ENCODE measurements at regions not wholly inside any gene's neighbourhood (a gene's known extent, or its start where the extent isn't known, plus 50 kb on each side); places are given as distances from the start of the nearest gene placed in this dataset.

DNA sequence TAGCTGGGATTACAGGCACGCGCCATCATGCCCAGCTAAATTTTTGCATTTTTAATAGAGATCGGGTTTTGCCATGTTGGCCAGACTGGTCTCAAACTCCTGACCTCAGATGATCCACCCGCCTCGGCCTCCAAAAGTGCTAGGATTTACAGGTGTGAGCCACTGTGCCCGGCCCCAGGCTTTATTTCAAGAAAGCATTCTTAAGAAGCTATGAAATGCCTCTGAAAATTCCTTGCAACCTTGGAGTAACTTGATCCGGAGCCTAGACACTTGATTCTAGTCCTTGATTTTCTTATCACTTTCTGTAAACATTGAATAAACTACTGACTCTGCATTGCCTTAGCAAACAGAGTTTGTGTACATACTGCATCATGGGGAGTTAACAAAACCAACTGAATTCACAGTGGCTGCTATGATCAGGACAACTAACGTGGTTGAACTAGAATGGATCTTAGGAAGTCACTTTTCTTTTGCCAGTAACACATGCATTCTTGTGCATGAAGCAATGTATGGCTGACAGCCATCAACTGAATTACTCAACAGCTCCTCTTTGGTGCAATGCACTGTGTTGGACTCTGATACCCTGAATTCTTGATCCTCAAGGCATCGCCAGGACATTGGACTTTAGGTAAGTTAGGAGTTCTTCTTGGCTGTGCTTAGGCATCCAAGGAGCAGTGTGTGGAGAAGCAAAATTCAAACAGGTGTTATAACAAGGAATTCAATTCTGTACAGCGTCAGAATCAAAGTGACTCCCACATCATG, 102.8 kb upstream of the TMEM170B start:
- H3K4me1 ChIP-seq (ENCODE audit: insufficient read depth, low read length) = no peaks in the 10 kb centered on the region
- no peak overlapping the region for H3K4me2 ChIP-seq (ENCODE audit: insufficient read depth, low read length)
- DNase-seq = no peak
- no peak for TF ChIP-seq EZH2 (IDR thresholded peaks at IDR 0.05; ENCODE audit: borderline replicate concordance, low read depth, low read length, severe bottlenecking)
- TF ChIP-seq, protein P1, sequence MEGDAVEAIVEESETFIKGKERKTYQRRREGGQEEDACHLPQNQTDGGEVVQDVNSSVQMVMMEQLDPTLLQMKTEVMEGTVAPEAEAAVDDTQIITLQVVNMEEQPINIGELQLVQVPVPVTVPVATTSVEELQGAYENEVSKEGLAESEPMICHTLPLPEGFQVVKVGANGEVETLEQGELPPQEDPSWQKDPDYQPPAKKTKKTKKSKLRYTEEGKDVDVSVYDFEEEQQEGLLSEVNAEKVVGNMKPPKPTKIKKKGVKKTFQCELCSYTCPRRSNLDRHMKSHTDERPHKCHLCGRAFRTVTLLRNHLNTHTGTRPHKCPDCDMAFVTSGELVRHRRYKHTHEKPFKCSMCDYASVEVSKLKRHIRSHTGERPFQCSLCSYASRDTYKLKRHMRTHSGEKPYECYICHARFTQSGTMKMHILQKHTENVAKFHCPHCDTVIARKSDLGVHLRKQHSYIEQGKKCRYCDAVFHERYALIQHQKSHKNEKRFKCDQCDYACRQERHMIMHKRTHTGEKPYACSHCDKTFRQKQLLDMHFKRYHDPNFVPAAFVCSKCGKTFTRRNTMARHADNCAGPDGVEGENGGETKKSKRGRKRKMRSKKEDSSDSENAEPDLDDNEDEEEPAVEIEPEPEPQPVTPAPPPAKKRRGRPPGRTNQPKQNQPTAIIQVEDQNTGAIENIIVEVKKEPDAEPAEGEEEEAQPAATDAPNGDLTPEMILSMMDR (IDR thresholded peaks at IDR 0.05; ENCODE audit: borderline replicate concordance, extremely low read depth, low read length, poor library complexity, severe bottlenecking) = no peak
- no peak for ATAC-seq (ENCODE audit: insufficient read depth, low read depth)
- H4K20me1 ChIP-seq (ENCODE audit: insufficient read depth, low read length) = no peaks in the 10 kb centered on the region
- no peaks in the 10 kb centered on the region for H3K9me3 ChIP-seq (ENCODE audit: insufficient read depth, low read length, severe bottlenecking)
- H2AFZ ChIP-seq (ENCODE audit: low read depth, low read length) = no peak overlapping the region
- H3K27ac ChIP-seq (ENCODE audit: low read length) = no peak overlapping the region
- H3K27me3 ChIP-seq (ENCODE audit: insufficient read depth, low read length, poor library complexity) = no peaks in the 10 kb centered on the region
- no peaks in the 10 kb centered on the region for H3K36me3 ChIP-seq (ENCODE audit: insufficient read depth, low read length)
- H3K4me3 ChIP-seq (ENCODE audit: low read depth in 1 of 2, low read length in 2 of 2) = no peak overlapping the region
- no peaks in the 10 kb centered on the region for H3K79me2 ChIP-seq (ENCODE audit: insufficient read depth, low read length)
- no peak overlapping the region for H3K9ac ChIP-seq (ENCODE audit: low read depth, low read length)

DNA sequence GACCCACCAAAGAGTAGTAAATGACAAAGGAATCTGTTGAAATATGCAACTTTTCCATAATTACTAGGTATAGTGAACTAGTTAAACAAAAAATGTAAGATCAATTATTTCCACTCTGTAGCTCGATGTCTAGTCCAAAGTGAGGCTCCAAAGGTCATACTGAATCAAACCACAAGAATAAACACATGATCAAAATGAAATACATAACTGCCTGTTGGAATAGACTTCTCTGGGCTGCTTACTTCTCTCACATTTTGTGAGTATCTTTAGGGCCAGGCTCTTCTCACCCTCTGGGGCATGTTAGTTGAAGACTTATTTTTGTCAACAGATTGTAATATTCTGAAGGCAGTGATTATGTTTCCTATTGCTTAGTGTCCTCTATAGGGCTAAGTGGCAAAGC, 103.7 kb upstream of the TMEM170B start:
- H2AFZ ChIP-seq (ENCODE audit: low read depth, low read length) = no peak overlapping the region
- H3K4me1 ChIP-seq (ENCODE audit: insufficient read depth, low read length) = no peaks in the 10 kb centered on the region
- H3K4me3 ChIP-seq (ENCODE audit: low read depth in 1 of 2, low read length in 2 of 2) = no peak overlapping the region
- TF ChIP-seq EZH2 (IDR thresholded peaks at IDR 0.05; ENCODE audit: borderline replicate concordance, low read depth, low read length, severe bottlenecking) = no peak
- TF ChIP-seq, protein P1 (IDR thresholded peaks at IDR 0.05; ENCODE audit: borderline replicate concordance, extremely low read depth, low read length, poor library complexity, severe bottlenecking) = no peak
- H3K27me3 ChIP-seq (ENCODE audit: insufficient read depth, low read length, poor library complexity) = no peaks in the 10 kb centered on the region
- H3K9ac ChIP-seq (ENCODE audit: low read depth, low read length) = no peak overlapping the region
- no peaks in the 10 kb centered on the region for H3K9me3 ChIP-seq (ENCODE audit: insufficient read depth, low read length, severe bottlenecking)
- no peaks in the 10 kb centered on the region for H3K79me2 ChIP-seq (ENCODE audit: insufficient read depth, low read length)
- DNase-seq (no peak), ATAC-seq (ENCODE audit: insufficient read depth, low read depth) (no peak)
- no peak overlapping the region for H3K4me2 ChIP-seq (ENCODE audit: insufficient read depth, low read length)
- no peak overlapping the region for H3K27ac ChIP-seq (ENCODE audit: low read length)
- H4K20me1 ChIP-seq (ENCODE audit: insufficient read depth, low read length) = no peaks in the 10 kb centered on the region
- no peaks in the 10 kb centered on the region for H3K36me3 ChIP-seq (ENCODE audit: insufficient read depth, low read length)

DNA sequence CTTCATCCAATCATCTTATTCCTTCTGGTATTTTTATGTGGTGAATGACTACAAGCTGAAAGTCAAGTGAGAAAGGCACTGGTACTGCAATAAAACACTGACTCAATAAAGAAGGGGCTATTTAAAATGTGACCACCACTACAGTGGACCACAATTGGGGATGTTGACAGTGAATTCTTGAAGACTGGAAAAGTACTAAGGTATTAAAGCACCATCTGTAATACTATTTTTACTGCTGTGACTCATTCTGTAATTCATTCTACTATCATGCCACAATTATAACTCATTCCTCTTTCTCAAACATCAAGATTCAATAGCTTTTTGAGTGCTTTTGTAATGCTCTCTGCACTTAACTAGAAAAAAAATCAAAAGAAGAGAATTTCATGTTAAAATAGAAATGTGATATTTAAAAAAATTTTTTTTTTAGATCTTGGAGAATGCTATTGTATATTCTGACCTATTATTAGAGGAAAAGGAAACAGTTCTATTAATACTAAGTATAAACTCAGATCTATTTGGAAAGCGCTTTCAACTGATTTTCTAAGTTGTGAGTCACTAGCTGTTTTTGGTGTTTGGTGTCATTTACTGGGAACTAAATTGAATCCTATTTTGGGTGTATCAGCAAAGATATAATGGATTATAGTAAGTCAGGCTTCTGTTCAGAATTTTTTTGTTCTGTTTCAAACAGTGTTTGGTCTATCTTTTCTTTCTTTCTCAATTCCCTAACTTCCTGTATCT, 104.7 kb upstream of the TMEM170B start:
- Histone ChIP-seq H3K9me3 (ENCODE audit: insufficient read depth, low read length, severe bottlenecking) (no peaks in the 10 kb centered on the region), H2AFZ (ENCODE audit: low read depth, low read length) (no peak overlapping the region), H3K79me2 (ENCODE audit: insufficient read depth, low read length) (no peaks in the 10 kb centered on the region), H3K4me3 (ENCODE audit: low read depth in 1 of 2, low read length in 2 of 2) (no peak overlapping the region), H3K4me2 (ENCODE audit: insufficient read depth, low read length) (no peak overlapping the region), H3K36me3 (ENCODE audit: insufficient read depth, low read length) (no peaks in the 10 kb centered on the region), H3K27me3 (ENCODE audit: insufficient read depth, low read length, poor library complexity) (no peaks in the 10 kb centered on the region), H4K20me1 (ENCODE audit: insufficient read depth, low read length) (no peaks in the 10 kb centered on the region), H3K4me1 (ENCODE audit: insufficient read depth, low read length) (no peaks in the 10 kb centered on the region), H3K9ac (ENCODE audit: low read depth, low read length) (no peak overlapping the region), H3K27ac (ENCODE audit: low read length) (no peak overlapping the region)
- ATAC-seq (ENCODE audit: insufficient read depth, low read depth) (no peak), DNase-seq (no peak)
- TF ChIP-seq, protein P1 (IDR thresholded peaks at IDR 0.05; ENCODE audit: borderline replicate concordance, extremely low read depth, low read length, poor library complexity, severe bottlenecking) = no peak
- no peak for TF ChIP-seq EZH2 (IDR thresholded peaks at IDR 0.05; ENCODE audit: borderline replicate concordance, low read depth, low read length, severe bottlenecking)
